Hematopoietic multipotent progenitor cell treated with erythropoietin and hydrocortisone succinate and interleukin-3 and kit ligand, for 8 days (in vitro differentiated cells): ENCODE measurements at regions not wholly inside any gene's neighbourhood (a gene's known extent, or its start where the extent isn't known, plus 50 kb on each side); places are given as distances from the start of the nearest gene placed in this dataset.
"Not testable (repeated sequence)": the region's sequence is repeated elsewhere in the genome, so short reads cannot be mapped to it uniquely, and the experiment has no call there.

ENCODE experiments used
- DNase-seq: peaks from one replicate; pipeline ENCODE4 v3.0.0-alpha.2; 2015

GRCh38 chr2:110394769-110395168, 77.8 kb downstream of the LIMS4 start:
- DNase-seq: not testable (repeated sequence)

GRCh38 chr2:110392366-110392765, 80.2 kb downstream of the LIMS4 start:
- not testable (repeated sequence) for DNase-seq

GRCh38 chr2:110391035-110391418, 81.6 kb downstream of the LIMS4 start:
- not testable (repeated sequence) for DNase-seq

- peak; percentile 0 for DNase-seq
These were observed 82.1 kb downstream of the LIMS4 start for GRCh38 chr2:110390351-110391034.

- DNase-seq: not testable (repeated sequence)
These were observed 85.6 kb downstream of the LIMS4 start for GRCh38 chr2:110387044-110387443.

- not testable (repeated sequence) for DNase-seq
These were observed 86.1 kb downstream of the LIMS4 start for GRCh38 chr2:110386546-110386945.

- DNase-seq: not testable (repeated sequence)
These were observed 87.9 kb downstream of the LIMS4 start for GRCh38 chr2:110384736-110385119.

GRCh38 chr2:110384109-110384735, 88.4 kb downstream of the LIMS4 start:
- not testable (repeated sequence) for DNase-seq

- not testable (repeated sequence) for DNase-seq
These were observed 89.2 kb downstream of the LIMS4 start for GRCh38 chr2:110383163-110384048.

GRCh38 chr2:110373519-110373918, 99.1 kb downstream of the LIMS4 start:
- DNase-seq: not testable (repeated sequence)

- DNase-seq: not testable (repeated sequence)
These were observed 101.0 kb downstream of the LIMS4 start for GRCh38 chr2:110371633-110372032.

- not testable (repeated sequence) for DNase-seq
These were observed 115.0 kb downstream of the LIMS4 start for GRCh38 chr2:110357616-110358015.

GRCh38 chr2:110354294-110355018, 118.2 kb downstream of the LIMS4 start:
- not testable (repeated sequence) for DNase-seq

GRCh38 chr2:110350718-110351117, 121.9 kb downstream of the LIMS4 start:
- DNase-seq: not testable (repeated sequence)

- DNase-seq: not testable (repeated sequence)
These were observed 123.7 kb downstream of the LIMS4 start for GRCh38 chr2:110348902-110349301.

- not testable (repeated sequence) for DNase-seq
These were observed 128.1 kb downstream of the LIMS4 start for GRCh38 chr2:110344405-110345035.

- DNase-seq: not testable (repeated sequence)
These were observed 129.7 kb upstream of the MTLN start for GRCh38 chr2:110342077-110342476.

- not testable (repeated sequence) for DNase-seq
These were observed 126.8 kb upstream of the MTLN start for GRCh38 chr2:110339126-110339525.

GRCh38 chr2:110338277-110339003, 126.1 kb upstream of the MTLN start:
- not testable (repeated sequence) for DNase-seq

GRCh38 chr2:110336071-110336470, 123.7 kb upstream of the MTLN start:
- not testable (repeated sequence) for DNase-seq

- not testable (repeated sequence) for DNase-seq
These were observed 123.2 kb upstream of the MTLN start for GRCh38 chr2:110335415-110336049.
